GM10248 (cell line): ENCODE measurements at regions not wholly inside any gene's neighbourhood (a gene's known extent, or its start where the extent isn't known, plus 50 kb on each side); places are given as distances from the start of the nearest gene placed in this dataset.

Experiments
- CTCF ChIA-PET: fragments of 300-600 bp; sonication (Branson Sonifier 250); formaldehyde crosslinking; extraction: SDS; loops from one replicate; lab custom pipeline; 2021; ENCODE audit warnings: antibody characterized with exemption; lab: Yijun Ruan, JAX
- POLR2A ChIA-PET: fragments of 350-650 bp; sonication (Branson Sonifier 250); formaldehyde crosslinking; extraction: SDS; loops from one replicate; lab custom pipeline; 2020; ENCODE audit warnings: antibody characterized with exemption; lab: Yijun Ruan, JAX
- DNase-seq: peaks from one replicate; pipeline ENCODE4 v3.0.0; 2012; ENCODE audit errors: extremely low spot score
- CTCF ChIP-seq: IDR thresholded peaks from 2 replicates; pipeline ENCODE4 v1.5.1; 2012; ENCODE audit warnings: mild to moderate bottlenecking, low read depth; ENCODE audit errors: extremely low read depth, missing control alignments, control extremely low read depth

- DNase-seq, result no peak
- ChIA-PET CTCF (no interaction called here), POLR2A (no interaction called here)
- TF ChIP-seq CTCF, result no peak
These were observed 113.4 kb upstream of the SEC14L1 start for GRCh38 chr17:77027271-77027889.

- no peak for DNase-seq
- no peak for TF ChIP-seq CTCF
- ChIA-PET POLR2A (no interaction called here), CTCF (interaction anchor here (0.7 kb wide), 1 partner anchor 27 kb away, joined by 3 read pairs; no protein-coding TSS in a partner anchor)
These were observed 111.9 kb upstream of the SEC14L1 start for GRCh38 chr17:77028900-77029299.

- POLR2A ChIA-PET, result no interaction called here
- CTCF ChIA-PET, result interaction anchor here (1.1 to 2.6 kb wide), 3 partner anchors 10 to 34 kb away, joined by 3 to 13 read pairs (median 3); no protein-coding TSS in a partner anchor
- no peak for TF ChIP-seq CTCF
These were observed 107.8 kb upstream of the SEC14L1 start for GRCh38 chr17:77032929-77033328.

GRCh38 chr17:77033892-77034404 is 106.8 kb upstream of the SEC14L1 start:
- DNase-seq, result no peak
- ChIA-PET POLR2A (no interaction called here), CTCF (interaction anchor here (2.6 kb wide), 1 partner anchor 22 kb away, joined by 13 read pairs; no protein-coding TSS in a partner anchor)
- TF ChIP-seq CTCF, result no peak

More at GRCh38 chr17:77032929-77033328, 107.8 kb upstream of the SEC14L1 start:
- no peak for DNase-seq

- peak; percentile 9 for DNase-seq
- no peak for TF ChIP-seq CTCF
- ChIA-PET CTCF (interaction anchor here (0.7 to 1.6 kb wide), 3 partner anchors 21 to 167 kb away, joined by 3 to 4 read pairs (median 3); no protein-coding TSS in a partner anchor), POLR2A (no interaction called here)
These were observed 105.9 kb upstream of the SEC14L1 start for GRCh38 chr17:77034677-77035424.

GRCh38 chr17:77035526-77035925 is 105.2 kb upstream of the SEC14L1 start:
- no peak for TF ChIP-seq CTCF
- POLR2A ChIA-PET, result no interaction called here
- DNase-seq, result no peak
- CTCF ChIA-PET, result interaction anchor here (1.0 to 1.6 kb wide), 2 partner anchors 21 to 168 kb away, joined by 3 to 4 read pairs; no protein-coding TSS in a partner anchor
